ENCODE measurements at regions not wholly inside any gene's neighbourhood (a gene's known extent, or its start where the extent isn't known, plus 50 kb on each side); places are given as distances from the start of the nearest gene placed in this dataset.
A peak's percentile ranks its signal among the peaks of the same experiment; 100 is the strongest.

DNA sequence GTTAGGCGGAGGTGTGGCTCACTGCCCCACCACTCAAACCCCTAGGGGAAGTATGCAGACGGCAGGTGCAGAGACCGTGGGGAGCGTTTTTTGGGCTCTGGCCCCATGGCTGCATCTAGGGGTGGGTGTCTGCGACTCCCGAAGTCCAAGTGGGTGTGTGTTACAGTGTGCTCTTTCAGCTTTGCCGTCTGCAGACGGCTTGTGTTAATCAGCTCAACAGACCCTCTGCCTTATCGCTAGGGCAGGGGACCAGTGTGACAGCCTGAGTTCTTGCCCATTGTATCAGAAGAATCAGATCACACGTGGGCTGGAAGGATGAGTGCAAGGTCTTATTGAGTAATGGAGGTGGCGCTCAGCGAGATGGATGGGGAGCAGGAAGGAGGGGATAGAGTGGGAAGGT lies 162.8 kb downstream of the ENC1 start:
- Histone ChIP-seq H3K4me3 (no peak overlapping the region), H3K27ac (ENCODE audit: control insufficient read depth, insufficient read depth) (no peak overlapping the region), H4K20me1 (ENCODE audit: control insufficient read depth, insufficient read depth) (no peaks in the 10 kb centered on the region), H3K27me3 (replicated peaks in 1 of 2; ENCODE audit: control insufficient read depth in 2 of 2, insufficient read depth in 2 of 2, low read length in 1 of 2) (no peaks in the 10 kb centered on the region), H3K4me1 (ENCODE audit: control insufficient read depth, insufficient read depth, low read length) (peaks cover 7% of the 10 kb centered on the region; the same call in 1 of the 2 replicates), H3K9me3 (replicated peaks; ENCODE audit: control insufficient read depth, insufficient read depth, low read length) (no peaks in the 10 kb centered on the region), H3K9ac (ENCODE audit: control insufficient read depth, insufficient read depth, low read length) (no peak overlapping the region), H2AFZ (ENCODE audit: control insufficient read depth, low read depth, low read length) (peak overlapping the region; percentile 25; the same call in 1 of the 2 replicates), H3K79me2 (ENCODE audit: control insufficient read depth, insufficient read depth, low read length) (no peaks in the 10 kb centered on the region), H3K4me2 (ENCODE audit: control insufficient read depth, insufficient read depth) (no peak overlapping the region), H3K36me3 (ENCODE audit: control insufficient read depth in 2 of 2, insufficient read depth in 2 of 2, low read length in 1 of 2) (no peaks in the 10 kb centered on the region)
- in situ Hi-C loops (cut with MboI) (no loop called here), intact Hi-C loops (cut with micrococcal nuclease; ENCODE audit: unreplicated experiment) (no loop called here)
- TF ChIP-seq NR2C1 (IDR thresholded peaks at IDR 0.05) (no peak), SMC3 (IDR thresholded peaks at IDR 0.05; ENCODE audit: borderline replicate concordance, low read length) (no peak), IRF5 (IDR thresholded peaks at IDR 0.05; ENCODE audit: borderline replicate concordance) (no peak), GATAD2B (conservative IDR thresholded peaks at IDR 0.05; ENCODE audit: low read depth) (no peak), STAT3 (IDR thresholded peaks at IDR 0.05; ENCODE audit: low read depth, low read length) (no peak), HDAC6 (IDR thresholded peaks at IDR 0.05; ENCODE audit: unreplicated experiment) (no peak), BRCA1 (IDR thresholded peaks at IDR 0.05; ENCODE audit: low read depth, low read length) (no peak), ZNF207 (IDR thresholded peaks at IDR 0.05; ENCODE audit: borderline replicate concordance) (no peak)
- TF ChIP-seq, protein P1, sequence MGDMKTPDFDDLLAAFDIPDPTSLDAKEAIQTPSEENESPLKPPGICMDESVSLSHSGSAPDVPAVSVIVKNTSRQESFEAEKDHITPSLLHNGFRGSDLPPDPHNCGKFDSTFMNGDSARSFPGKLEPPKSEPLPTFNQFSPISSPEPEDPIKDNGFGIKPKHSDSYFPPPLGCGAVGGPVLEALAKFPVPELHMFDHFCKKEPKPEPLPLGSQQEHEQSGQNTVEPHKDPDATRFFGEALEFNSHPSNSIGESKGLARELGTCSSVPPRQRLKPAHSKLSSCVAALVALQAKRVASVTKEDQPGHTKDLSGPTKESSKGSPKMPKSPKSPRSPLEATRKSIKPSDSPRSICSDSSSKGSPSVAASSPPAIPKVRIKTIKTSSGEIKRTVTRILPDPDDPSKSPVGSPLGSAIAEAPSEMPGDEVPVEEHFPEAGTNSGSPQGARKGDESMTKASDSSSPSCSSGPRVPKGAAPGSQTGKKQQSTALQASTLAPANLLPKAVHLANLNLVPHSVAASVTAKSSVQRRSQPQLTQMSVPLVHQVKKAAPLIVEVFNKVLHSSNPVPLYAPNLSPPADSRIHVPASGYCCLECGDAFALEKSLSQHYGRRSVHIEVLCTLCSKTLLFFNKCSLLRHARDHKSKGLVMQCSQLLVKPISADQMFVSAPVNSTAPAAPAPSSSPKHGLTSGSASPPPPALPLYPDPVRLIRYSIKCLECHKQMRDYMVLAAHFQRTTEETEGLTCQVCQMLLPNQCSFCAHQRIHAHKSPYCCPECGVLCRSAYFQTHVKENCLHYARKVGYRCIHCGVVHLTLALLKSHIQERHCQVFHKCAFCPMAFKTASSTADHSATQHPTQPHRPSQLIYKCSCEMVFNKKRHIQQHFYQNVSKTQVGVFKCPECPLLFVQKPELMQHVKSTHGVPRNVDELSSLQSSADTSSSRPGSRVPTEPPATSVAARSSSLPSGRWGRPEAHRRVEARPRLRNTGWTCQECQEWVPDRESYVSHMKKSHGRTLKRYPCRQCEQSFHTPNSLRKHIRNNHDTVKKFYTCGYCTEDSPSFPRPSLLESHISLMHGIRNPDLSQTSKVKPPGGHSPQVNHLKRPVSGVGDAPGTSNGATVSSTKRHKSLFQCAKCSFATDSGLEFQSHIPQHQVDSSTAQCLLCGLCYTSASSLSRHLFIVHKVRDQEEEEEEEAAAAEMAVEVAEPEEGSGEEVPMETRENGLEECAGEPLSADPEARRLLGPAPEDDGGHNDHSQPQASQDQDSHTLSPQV (IDR thresholded peaks at IDR 0.05), result no peak
- ChIA-PET SMC1A (ENCODE audit: uncharacterized antibody, unreplicated experiment) (no interaction called here), POLR2A (no interaction called here), CTCF (no interaction called here), RAD21 (ENCODE audit: unreplicated experiment) (no interaction called here)
- ATAC-seq (peak; percentile 24; the same call in 2 of the 3 replicates), FAIRE-seq (no peak), DNase-seq (ENCODE audit: low read depth, low spot score) (no peak)
- BruUV-seq (replicated peaks), result no TSS peak
- WGBS (ENCODE audit: insufficient coverage, insufficient replicate concordance, low lambda C conversion rate, missing lambda C conversion rate), result 44% methylated on average over 12 of the region's 12 CpGs
